Stomach (tissue), 8 donors: ENCODE measurements at regions not wholly inside any gene's neighbourhood (a gene's known extent, or its start where the extent isn't known, plus 50 kb on each side); places are given as distances from the start of the nearest gene placed in this dataset.
A peak's percentile ranks its signal among the peaks of the same experiment; 100 is the strongest.

Source experiments
- DNase-seq, 2 donors: peaks; one replicate each; pipeline versions ENCODE4 v3.0.0 to v3.0.0-alpha.2; 2013 to 2019
- H3K27ac ChIP-seq, 5 donors: fragments of 200-600 bp in 4 of 5; sonication (generic) in 4 of 5; one replicate each; pipeline ENCODE4 v1.5.1; 2013 to 2019; ENCODE audit warnings: mild to moderate bottlenecking in 1 of 5, moderate library complexity in 1 of 5
- H3K27me3 ChIP-seq, 3 donors: fragments of 200-600 bp; sonication (generic); one replicate each; pipeline ENCODE4 v1.5.1; 2017 to 2019; ENCODE audit warnings: mixed run types in 1 of 3
- H3K36me3 ChIP-seq, 4 donors: fragments of 200-600 bp; sonication (generic); 1 replicate in 3 of 4; 2 replicates in 1 of 4; pipeline ENCODE4 v1.5.1; 2016 to 2019
- H3K4me1 ChIP-seq, 4 donors: fragments of 200-600 bp; sonication (generic); one replicate each; pipeline ENCODE4 v1.5.1; 2016 to 2019
- H3K4me3 ChIP-seq, 4 donors: fragments of 200-600 bp; sonication (generic) in 3 of 4; one replicate each; pipeline ENCODE4 v1.5.1; 2016 to 2019; ENCODE audit warnings: mild to moderate bottlenecking in 1 of 4
- H3K9me3 ChIP-seq, 4 donors: fragments of 200-600 bp; sonication (generic); one replicate each; pipeline ENCODE4 v1.5.1; 2016 to 2019
- CTCF ChIP-seq, 7 experiments: fragments of 450-650 bp in 4 of 7; fragments of 200-600 bp in 3 of 7; sonication (generic) in 3 of 7; IDR thresholded peaks; one replicate each; pipeline ENCODE4 v1.5.1; 2016 to 2019; ENCODE audit warnings: antibody characterized with exemption in 7 of 7, control low read depth in 2 of 7, mild to moderate bottlenecking in 1 of 7
- EP300 ChIP-seq: sonication (generic); formaldehyde crosslinking; IDR thresholded peaks from one replicate; pipeline ENCODE4 v1.6.1; 2017; ENCODE audit warnings: antibody characterized with exemption
- POLR2A ChIP-seq, 4 donors: fragments of 450-650 bp; IDR thresholded peaks; one replicate each; pipeline ENCODE4 v1.6.1; 2016; ENCODE audit warnings: antibody characterized with exemption in 4 of 4, control low read depth in 2 of 4, mild to moderate bottlenecking in 1 of 4, moderate library complexity in 1 of 4
- POLR2AphosphoS5 ChIP-seq, 3 donors: sonication (generic); formaldehyde crosslinking; IDR thresholded peaks; one replicate each; pipeline ENCODE4 v1.6.1; 2016; ENCODE audit warnings: antibody characterized with exemption in 3 of 3
- WGBS, 5 donors: extraction: QIAGEN DNeasy Blood & Tissue Kit in 3 of 5; methylation state at CpG; one replicate each; pipeline versions ENCODE4 v1.1.5 to v1.1.7; 2013 to 2018; 5-methylcytosine and 5-hydroxymethylcytosine counted together
- intact Hi-C: fragments of 100-400 bp; cut with DNase I; formaldehyde crosslinking; loops from one replicate; pipeline ENCODE4 v1.15.1; 2023; ENCODE audit warnings: low total_unique reads
- donor health status: healthy with polysubstance abuse.
- donor health status: Bipolar disorder and iron deficiency.
- donor health status: healthy.

GRCh38 chr1:79376106-79376505 is 369.6 kb upstream of the ADGRL4 start:
- H3K36me3 ChIP-seq, result no peaks in the 10 kb centered on the region
- no peaks in the 10 kb centered on the region for H3K4me1 ChIP-seq
- H3K4me3 ChIP-seq, result no peak overlapping the region
- DNase-seq, result no peak
- no peak overlapping the region for H3K27ac ChIP-seq
- 86 to 96% (median 91%) methylated on average over 1 of the region's 1 CpG for WGBS, 5 donors
- no peaks in the 10 kb centered on the region for H3K9me3 ChIP-seq
- intact Hi-C loops, result no loop called here
- no peak for TF ChIP-seq POLR2A (IDR thresholded peaks at IDR 0.05)
- no peak for TF ChIP-seq EP300
- no peak for TF ChIP-seq POLR2AphosphoS5 (IDR thresholded peaks at IDR 0.05)
- TF ChIP-seq CTCF (IDR thresholded peaks at IDR 0.05), result no peak
- H3K27me3 ChIP-seq, result no peaks in the 10 kb centered on the region

DNA sequence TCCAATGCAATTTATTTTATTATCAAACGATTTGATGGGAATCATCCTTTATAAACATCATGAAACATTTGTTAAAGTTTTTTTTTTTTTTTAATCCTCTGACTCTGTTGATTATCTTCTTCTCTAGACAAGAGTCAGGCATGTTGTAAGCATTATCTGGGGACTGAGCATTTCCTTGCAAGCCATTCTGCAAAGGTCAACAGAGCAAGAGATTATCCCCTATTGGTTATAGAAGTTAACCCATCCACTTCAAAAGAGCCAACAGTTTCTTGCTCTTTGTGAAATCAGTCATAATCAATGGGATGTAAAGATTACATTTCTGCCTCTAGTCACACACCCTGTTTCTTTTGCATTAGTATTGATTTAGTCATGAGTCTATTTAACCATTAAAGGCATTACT is 368.8 kb upstream of the ADGRL4 start:
- TF ChIP-seq EP300 (no peak), POLR2AphosphoS5 (IDR thresholded peaks at IDR 0.05) (no peak), POLR2A (IDR thresholded peaks at IDR 0.05) (no peak), CTCF (IDR thresholded peaks at IDR 0.05) (no peak)
- H3K4me1 ChIP-seq, result no peaks in the 10 kb centered on the region
- intact Hi-C loops, result no loop called here
- no peak overlapping the region for H3K4me3 ChIP-seq
- no peak for DNase-seq
- no peak overlapping the region for H3K27ac ChIP-seq
- no peaks in the 10 kb centered on the region for H3K36me3 ChIP-seq
- 18 to 29% (median 21%) methylated on average over 1 of the region's 1 CpG for whole genome bisulfite sequencing, 5 donors
- no peaks in the 10 kb centered on the region for H3K27me3 ChIP-seq
- H3K9me3 ChIP-seq, result no peaks in the 10 kb centered on the region

DNA sequence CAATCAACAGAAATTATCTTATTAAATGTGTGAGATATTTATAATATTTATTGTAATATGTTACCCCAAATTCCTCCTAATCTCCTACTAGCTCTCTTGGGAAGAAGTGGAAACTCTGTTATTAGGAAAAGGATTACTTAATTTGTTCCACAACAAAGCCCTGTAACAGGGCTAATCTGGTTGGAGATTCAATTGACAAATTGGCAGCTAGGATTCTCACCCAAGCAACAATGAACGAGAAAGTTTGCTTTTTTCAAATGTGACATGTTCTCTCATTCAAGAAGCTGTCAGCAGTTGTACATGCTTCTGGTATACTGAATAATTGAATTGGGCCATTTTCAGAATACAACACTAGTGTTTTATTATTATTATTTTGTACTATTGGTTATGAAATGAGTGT is 367.9 kb upstream of the ADGRL4 start:
- Histone ChIP-seq H3K9me3 (no peaks in the 10 kb centered on the region), H3K36me3 (no peaks in the 10 kb centered on the region), H3K4me1 (no peaks in the 10 kb centered on the region), H3K27ac (no peak overlapping the region), H3K27me3 (no peaks in the 10 kb centered on the region), H3K4me3 (no peak overlapping the region)
- no peak for DNase-seq
- intact Hi-C loops, result no loop called here
- TF ChIP-seq POLR2AphosphoS5 (IDR thresholded peaks at IDR 0.05) (no peak), CTCF (IDR thresholded peaks at IDR 0.05) (no peak), POLR2A (IDR thresholded peaks at IDR 0.05) (no peak), EP300 (no peak)
- 61 to 74% (median 71%) methylated on average over 1 of the region's 1 CpG for WGBS, 5 donors

- no peaks in the 10 kb centered on the region for H3K9me3 ChIP-seq
- no peaks in the 10 kb centered on the region for H3K4me1 ChIP-seq
- peak in 1 of 2 donors; percentile 43 for DNase-seq
- 12 to 36% (median 18%) methylated on average over 2 of the region's 2 CpGs for WGBS, 5 donors
- TF ChIP-seq CTCF (IDR thresholded peaks at IDR 0.05), result no peak
- no peak for TF ChIP-seq POLR2AphosphoS5 (IDR thresholded peaks at IDR 0.05)
- TF ChIP-seq POLR2A (IDR thresholded peaks at IDR 0.05), result no peak
- no peak for TF ChIP-seq EP300
- no peaks in the 10 kb centered on the region for H3K27me3 ChIP-seq
- intact Hi-C loops, result no loop called here
- no peak overlapping the region for H3K4me3 ChIP-seq
- no peak overlapping the region for H3K27ac ChIP-seq
- H3K36me3 ChIP-seq, result no peaks in the 10 kb centered on the region
These were observed 367.1 kb upstream of the ADGRL4 start for GRCh38 chr1:79373481-79374125.
